PC-3 (cell line): ENCODE measurements at regions not wholly inside any gene's neighbourhood (a gene's known extent, or its start where the extent isn't known, plus 50 kb on each side); places are given as distances from the start of the nearest gene placed in this dataset.
"Not testable (repeated sequence)": the region's sequence is repeated elsewhere in the genome, so short reads cannot be mapped to it uniquely, and the experiment has no call there.

Experiments used
- EZH2 ChIP-seq: fragments of 300-600 bp; sonication (generic); IDR thresholded peaks from one replicate; pipeline ENCODE4 v1.6.1; 2017; ENCODE audit warnings: antibody characterized with exemption, mild to moderate bottlenecking, low read length; ENCODE audit not compliant: unreplicated experiment
- EZH2phosphoT487 ChIP-seq: fragments of 300-600 bp; sonication (generic); IDR thresholded peaks from 2 replicates; pipeline ENCODE4 v1.6.1; 2018; ENCODE audit warnings: mild to moderate bottlenecking, antibody characterized with exemption, low read length, borderline replicate concordance
- TF ChIP-seq, protein P1 (sequence below): fragments of 300-600 bp; sonication (generic); conservative IDR thresholded peaks from 2 replicates; pipeline ENCODE4 v1.5.1; 2017; ENCODE audit warnings: antibody characterized with exemption, low read depth, mild to moderate bottlenecking, low read length

DNA sequence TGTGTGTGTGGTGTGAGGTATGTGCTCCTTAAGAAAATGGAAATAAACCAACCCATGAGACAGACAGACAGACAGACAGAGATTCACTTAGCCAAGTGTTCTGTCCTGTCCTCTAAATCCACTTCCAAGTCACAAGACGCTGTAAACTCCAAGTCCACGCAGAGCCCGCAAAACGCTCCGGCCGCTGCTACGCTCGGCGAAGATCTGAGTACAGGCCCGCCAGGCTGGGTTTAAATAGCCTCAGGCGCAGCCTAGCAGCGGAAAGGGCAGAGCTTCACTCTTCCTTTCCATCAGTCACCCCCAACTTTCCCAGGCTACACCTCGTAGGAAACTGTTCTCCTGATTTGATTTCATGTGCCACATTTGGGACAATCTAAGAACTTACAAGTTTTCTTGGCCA lies 741.5 kb upstream of the DEFB115 start:
- TF ChIP-seq, protein P1, sequence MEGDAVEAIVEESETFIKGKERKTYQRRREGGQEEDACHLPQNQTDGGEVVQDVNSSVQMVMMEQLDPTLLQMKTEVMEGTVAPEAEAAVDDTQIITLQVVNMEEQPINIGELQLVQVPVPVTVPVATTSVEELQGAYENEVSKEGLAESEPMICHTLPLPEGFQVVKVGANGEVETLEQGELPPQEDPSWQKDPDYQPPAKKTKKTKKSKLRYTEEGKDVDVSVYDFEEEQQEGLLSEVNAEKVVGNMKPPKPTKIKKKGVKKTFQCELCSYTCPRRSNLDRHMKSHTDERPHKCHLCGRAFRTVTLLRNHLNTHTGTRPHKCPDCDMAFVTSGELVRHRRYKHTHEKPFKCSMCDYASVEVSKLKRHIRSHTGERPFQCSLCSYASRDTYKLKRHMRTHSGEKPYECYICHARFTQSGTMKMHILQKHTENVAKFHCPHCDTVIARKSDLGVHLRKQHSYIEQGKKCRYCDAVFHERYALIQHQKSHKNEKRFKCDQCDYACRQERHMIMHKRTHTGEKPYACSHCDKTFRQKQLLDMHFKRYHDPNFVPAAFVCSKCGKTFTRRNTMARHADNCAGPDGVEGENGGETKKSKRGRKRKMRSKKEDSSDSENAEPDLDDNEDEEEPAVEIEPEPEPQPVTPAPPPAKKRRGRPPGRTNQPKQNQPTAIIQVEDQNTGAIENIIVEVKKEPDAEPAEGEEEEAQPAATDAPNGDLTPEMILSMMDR: not testable (repeated sequence)
- not testable (repeated sequence) for TF ChIP-seq EZH2, EZH2phosphoT487
